ENCODE measurements at regions not wholly inside any gene's neighbourhood (a gene's known extent, or its start where the extent isn't known, plus 50 kb on each side); places are given as distances from the start of the nearest gene placed in this dataset.

DNA sequence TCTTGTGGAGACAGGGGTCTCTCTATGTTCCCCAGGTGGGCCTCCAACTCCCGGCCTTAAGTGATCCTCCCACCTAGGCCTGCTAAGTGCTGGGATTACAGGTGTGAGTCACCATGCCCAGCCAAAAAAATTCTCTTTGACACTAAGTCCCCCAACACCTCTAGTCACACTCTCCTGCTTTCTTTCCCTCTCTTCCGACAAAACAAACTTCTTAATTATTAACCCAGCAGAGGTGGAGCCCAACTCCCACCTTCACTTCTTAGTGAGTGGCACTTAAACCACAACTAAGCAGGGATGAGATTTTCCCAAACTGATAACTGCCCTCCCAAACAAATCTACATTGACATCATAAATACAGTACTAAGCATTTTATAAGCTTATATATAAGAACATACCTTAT lies 60.5 kb upstream of the PMAIP1 start:
- Histone ChIP-seq H3K27me3 (peaks cover 0 to 32% (median 0%) of the 10 kb centered on the region in 7 donors), H3K27ac (no peak overlapping the region), H3K4me3 (no peak overlapping the region), H3K9me3 (no peaks in the 10 kb centered on the region), H3K4me1 (peaks cover 0 to 4% (median 0%) of the 10 kb centered on the region in 9 donors), H3K36me3 (no peaks in the 10 kb centered on the region)
- no peak for TF ChIP-seq CTCF (IDR thresholded peaks at IDR 0.05)
- ATAC-seq (no peak), DNase-seq (no peak)
- 92 to 96% methylated on average over 2 of the region's 2 CpGs for WGBS, 2 donors
- intact Hi-C loops (cut with DNase I), result loop anchor here in 8 of 10 donors (5.0 to 10.0 kb wide), 4 partner anchors 706 to 716 kb away; no protein-coding TSS in a partner anchor

DNA sequence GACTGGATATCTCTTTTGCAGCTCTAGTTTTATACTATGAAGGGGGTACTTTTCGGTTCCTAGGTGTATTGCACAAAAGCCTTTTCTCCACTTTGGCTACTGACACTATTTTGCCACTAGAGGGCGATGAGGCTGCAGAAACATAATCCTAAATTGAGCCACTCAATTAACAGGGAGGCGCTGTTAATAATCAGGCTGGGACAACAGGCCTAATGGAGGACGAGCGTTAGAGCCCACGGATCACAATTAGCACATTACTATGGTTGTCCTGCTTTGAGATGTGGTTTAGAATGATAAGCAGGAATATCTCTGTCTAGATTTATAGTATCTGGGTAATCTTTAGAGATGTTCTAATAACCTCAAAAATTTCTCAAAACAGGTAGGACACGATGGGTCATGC lies 62.2 kb upstream of the PMAIP1 start:
- DNase-seq (peak in 1 of 2 donors; percentile 21), ATAC-seq (peak in 4 of 8 donors; percentile 11 to 51 (median 44))
- Histone ChIP-seq H3K4me1 (peaks cover 0 to 4% (median 0%) of the 10 kb centered on the region in 9 donors), H3K36me3 (no peaks in the 10 kb centered on the region), H3K27ac (no peak overlapping the region), H3K27me3 (peaks cover 0 to 38% (median 0%) of the 10 kb centered on the region in 7 donors), H3K4me3 (no peak overlapping the region), H3K9me3 (no peaks in the 10 kb centered on the region)
- WGBS, 2 donors, result 20 to 21% methylated on average over 7 of the region's 7 CpGs
- TF ChIP-seq CTCF (IDR thresholded peaks at IDR 0.05), result peak; percentile 73 to 87 (median 84)
- intact Hi-C loops (cut with DNase I), result loop anchor here in 8 of 10 donors (5.0 to 10.0 kb wide), 4 partner anchors 707 to 717 kb away; no protein-coding TSS in a partner anchor

GRCh38 chr18:59835605-59836379 lies 64.0 kb upstream of the PMAIP1 start:
- Histone ChIP-seq H3K4me3 (no peak overlapping the region), H3K4me1 (peaks cover 0 to 4% (median 0%) of the 10 kb centered on the region in 9 donors), H3K27ac (no peak overlapping the region), H3K9me3 (no peaks in the 10 kb centered on the region), H3K27me3 (peaks cover 0 to 27% (median 0%) of the 10 kb centered on the region in 7 donors), H3K36me3 (no peaks in the 10 kb centered on the region)
- intact Hi-C loops (cut with DNase I), result loop anchor here in 8 of 10 donors (5.0 to 10.0 kb wide), 4 partner anchors 709 to 719 kb away; no protein-coding TSS in a partner anchor
- no peak for ATAC-seq
- DNase-seq, result no peak
- TF ChIP-seq CTCF (IDR thresholded peaks at IDR 0.05), result no peak
- WGBS, 2 donors, result 58 to 62% methylated on average over 13 of the region's 13 CpGs

GRCh38 chr18:59834267-59834666 lies 65.5 kb upstream of the PMAIP1 start:
- WGBS, 2 donors, result 76 to 77% methylated on average over 3 of the region's 3 CpGs
- no peak for ATAC-seq
- H3K27ac ChIP-seq, result no peak overlapping the region
- no peak for DNase-seq
- no peaks in the 10 kb centered on the region for H3K9me3 ChIP-seq
- H3K36me3 ChIP-seq, result no peaks in the 10 kb centered on the region
- peaks cover 0 to 4% (median 0%) of the 10 kb centered on the region in 9 donors for H3K4me1 ChIP-seq
- intact Hi-C loops (cut with DNase I), result loop anchor here in 4 of 10 donors (10.0 kb wide), 2 partner anchors 711 to 721 kb away; no protein-coding TSS in a partner anchor
- TF ChIP-seq CTCF (IDR thresholded peaks at IDR 0.05), result no peak
- peaks cover 0 to 27% (median 0%) of the 10 kb centered on the region in 7 donors for H3K27me3 ChIP-seq
- no peak overlapping the region for H3K4me3 ChIP-seq

Measured in heart right ventricle (tissue), 16 donors.